COLO829 (cell line): ENCODE measurements at regions not wholly inside any gene's neighbourhood (a gene's known extent, or its start where the extent isn't known, plus 50 kb on each side); places are given as distances from the start of the nearest gene placed in this dataset.

Experiments used
- DNase-seq: peaks from one replicate; pipeline ENCODE4 v3.0.0; 2012; ENCODE audit warnings: low spot score

DNA sequence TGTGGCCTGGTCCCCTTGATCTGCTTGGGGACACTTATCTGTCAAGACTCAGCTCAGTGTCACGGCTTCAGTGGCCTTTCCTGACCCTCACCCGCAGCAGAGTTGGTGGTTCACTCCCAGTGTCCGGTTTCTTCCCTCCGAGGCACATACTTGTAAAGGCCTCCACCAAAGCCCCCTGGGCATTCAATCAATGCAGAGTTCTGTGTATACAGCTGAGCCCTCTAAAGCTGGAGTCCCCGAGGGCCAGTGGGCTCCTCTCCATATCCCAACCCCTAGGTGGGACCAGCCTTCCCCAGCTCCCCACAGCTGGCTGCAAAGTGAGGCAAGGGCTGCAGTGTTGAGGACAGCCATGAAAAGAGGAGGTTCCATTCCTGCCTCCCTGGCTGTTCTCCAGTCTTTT lies 70.9 kb upstream of the RGMA start:
- no peak for DNase-seq

- DNase-seq: no peak
Observed at GRCh38 chr15:93158097-93158900, 69.3 kb upstream of the RGMA start.

DNA sequence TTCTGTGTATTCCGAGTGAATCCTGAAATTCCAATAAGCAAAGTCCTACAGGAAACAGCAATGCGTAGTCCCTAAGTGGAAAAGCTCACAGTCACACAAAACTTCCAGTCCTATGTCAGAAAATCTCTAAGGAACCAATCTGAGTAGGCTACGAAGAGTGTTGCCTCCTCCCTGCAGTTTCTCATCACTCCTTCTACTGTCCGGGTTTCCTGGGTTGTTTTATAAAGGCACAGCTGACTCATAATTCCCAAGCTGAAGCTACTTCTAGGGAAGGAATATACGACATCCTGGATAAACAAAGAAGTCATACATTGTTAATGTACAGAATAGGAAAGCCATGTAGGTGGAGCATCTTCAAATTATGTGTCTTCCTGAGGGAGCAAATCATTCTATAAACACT lies 65.7 kb upstream of the RGMA start:
- peak; percentile 25 for DNase-seq

GRCh38 chr15:93152951-93153350 lies 63.9 kb upstream of the RGMA start:
- DNase-seq: no peak

DNA sequence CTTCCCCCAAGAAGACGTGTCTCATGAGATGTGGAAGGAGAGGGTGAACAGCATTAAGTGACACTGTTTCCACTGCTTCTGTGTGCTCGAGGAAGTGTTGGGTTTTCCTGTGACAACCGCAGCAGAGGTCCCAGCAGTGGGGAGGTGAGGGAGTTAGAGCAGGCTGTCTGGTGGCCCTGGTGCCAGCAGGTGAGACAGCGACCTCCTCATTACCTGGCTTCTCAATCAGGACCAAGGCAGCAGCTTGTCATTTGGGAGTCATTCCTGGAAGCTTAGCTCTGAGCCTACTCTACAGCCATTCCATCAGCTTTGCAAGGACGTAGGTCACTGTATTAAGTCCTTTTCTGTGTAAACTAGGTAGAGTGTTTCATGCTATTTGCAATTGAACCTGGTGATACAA lies 63.3 kb upstream of the RGMA start:
- no peak for DNase-seq

GRCh38 chr15:93150910-93151881 lies 62.2 kb upstream of the RGMA start:
- no peak for DNase-seq

GRCh38 chr15:93146601-93147000 lies 57.6 kb upstream of the RGMA start:
- DNase-seq: no peak

GRCh38 chr15:93146196-93146595 lies 57.2 kb upstream of the RGMA start:
- no peak for DNase-seq

DNA sequence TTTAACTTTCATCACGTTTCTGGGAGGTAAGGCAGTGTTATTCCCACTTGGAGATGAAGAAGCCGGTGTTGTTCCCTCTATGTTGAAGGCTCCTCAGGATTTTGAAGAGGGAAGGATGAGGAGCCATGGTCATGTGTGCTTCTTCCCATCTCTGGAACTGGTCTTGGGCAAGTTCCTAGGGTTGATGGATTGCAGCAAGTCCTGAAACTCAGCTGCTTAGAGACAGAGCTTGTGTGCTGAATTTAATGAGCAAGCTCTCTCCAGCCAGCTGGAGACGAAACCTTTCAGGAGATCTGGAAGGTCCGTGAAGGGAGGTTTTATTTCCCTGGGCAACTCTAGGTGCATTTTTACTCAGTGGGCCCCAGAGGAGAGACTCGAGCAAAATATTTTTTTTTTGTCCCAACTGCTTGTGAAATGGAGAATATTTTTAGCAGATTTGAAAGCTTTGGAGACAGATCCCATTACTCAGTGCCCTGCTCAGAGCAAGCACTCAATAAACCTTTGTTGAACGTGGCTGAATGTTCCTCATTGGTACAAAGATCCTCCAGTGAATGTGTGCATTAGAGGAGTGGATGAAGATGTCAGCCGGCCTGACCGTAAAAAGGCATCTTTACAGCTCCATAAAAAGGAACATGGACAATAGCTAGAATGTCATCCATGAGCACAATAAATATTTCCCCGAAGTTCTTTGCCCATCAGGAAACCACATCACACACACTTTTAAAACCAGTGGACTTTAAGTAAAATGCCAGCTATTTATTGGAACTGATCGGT lies 55.6 kb upstream of the RGMA start:
- DNase-seq: no peak

- DNase-seq: no peak
Observed at GRCh38 chr15:93143186-93143585, 54.2 kb upstream of the RGMA start.

DNA sequence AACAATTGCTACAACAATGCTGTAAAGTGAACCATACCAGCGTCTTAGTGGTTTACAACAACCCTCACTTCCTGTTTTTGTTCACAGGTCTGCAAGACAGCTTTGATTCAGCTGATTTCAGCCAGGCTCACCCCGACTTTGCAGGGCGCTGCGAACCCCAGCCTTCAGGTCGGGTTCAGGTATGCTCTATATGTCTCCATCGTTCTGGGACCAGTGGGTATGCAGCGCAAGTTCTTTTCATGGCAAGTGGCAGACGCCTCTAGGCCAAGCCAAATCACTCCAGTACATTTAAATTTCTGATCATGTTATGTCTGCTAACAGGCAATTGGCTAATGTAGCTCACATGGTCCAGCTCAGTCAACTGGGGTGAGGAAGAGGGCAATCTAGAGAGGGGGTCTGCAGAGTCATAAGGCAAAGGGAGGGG lies 52.4 kb upstream of the RGMA start:
- DNase-seq: no peak

- DNase-seq: no peak
Observed at GRCh38 chr15:93139436-93139835, 50.4 kb upstream of the RGMA start.

DNA sequence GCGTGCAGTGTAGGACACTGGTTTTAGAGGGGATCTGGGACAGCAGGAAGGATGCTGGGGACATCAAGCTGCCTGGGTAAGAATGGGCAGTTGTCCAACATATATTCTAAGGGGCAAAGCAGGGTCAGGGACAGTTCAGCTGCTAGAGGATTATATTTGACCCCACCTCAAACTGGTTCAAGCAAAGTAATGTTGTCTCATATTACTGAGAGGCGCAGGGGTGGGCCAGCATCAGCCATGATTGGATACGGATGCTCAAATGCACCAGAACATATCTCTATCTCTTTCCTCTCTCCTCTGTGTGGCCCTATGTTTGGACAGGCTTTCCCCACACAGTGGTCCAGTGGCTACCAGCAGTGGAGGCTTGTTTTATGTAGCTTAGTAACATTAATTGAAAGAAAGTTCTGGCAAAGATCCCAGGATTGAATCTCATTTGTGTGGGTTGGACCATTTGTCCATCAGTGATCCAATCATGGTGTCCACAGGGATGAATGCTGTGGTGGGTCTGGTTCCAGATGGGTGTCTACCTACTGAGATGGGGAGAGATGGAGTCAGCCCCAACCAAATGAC lies 49.8 kb upstream of the RGMA start:
- no peak for DNase-seq
